EH (cell line): ENCODE measurements at regions not wholly inside any gene's neighbourhood (a gene's known extent, or its start where the extent isn't known, plus 50 kb on each side); places are given as distances from the start of the nearest gene placed in this dataset.

Source experiments
- DNase-seq: peaks from one replicate; pipeline ENCODE4 v3.0.0-alpha.2; 2015; ENCODE audit warnings: low read depth

GRCh38 chr7:80347173-80347572 is 164.7 kb downstream of the GNAT3 start:
- peak; percentile 39 for DNase-seq

GRCh38 chr7:80346704-80347103 is 165.2 kb downstream of the GNAT3 start:
- no peak for DNase-seq

DNA sequence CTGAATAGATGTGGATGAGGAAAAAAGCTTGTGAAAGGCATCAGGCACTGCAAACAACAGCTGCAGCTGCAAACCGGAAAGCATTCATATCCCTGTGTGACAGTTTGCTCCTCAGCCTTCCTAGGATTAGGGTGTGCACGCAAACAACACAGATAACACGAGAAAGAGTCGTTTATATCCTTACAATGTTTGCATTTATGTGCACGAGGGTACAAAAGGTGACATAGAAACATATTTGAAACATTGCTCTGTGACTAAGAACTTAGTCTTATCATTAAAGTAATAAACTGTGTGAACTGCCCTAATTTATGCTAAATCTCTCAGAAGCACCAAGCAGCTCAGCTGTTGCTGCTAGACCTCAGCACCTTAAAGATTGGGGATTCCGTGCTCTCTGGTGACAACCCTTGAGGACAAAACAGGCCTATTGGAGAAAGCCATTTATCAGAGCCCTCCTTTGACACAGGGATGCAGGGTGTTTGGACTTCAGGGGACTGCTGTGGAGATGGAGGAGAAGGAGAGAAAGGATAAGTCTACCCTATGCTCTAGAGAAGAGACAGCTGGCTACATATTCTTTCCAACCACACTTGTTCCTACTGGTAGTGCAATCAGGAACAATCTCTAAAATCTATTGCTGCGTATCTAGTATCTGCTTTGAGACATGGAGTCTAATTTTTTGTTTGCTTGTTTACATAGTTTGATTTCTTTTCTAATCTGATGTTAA is 176.2 kb downstream of the GNAT3 start:
- DNase-seq: no peak

GRCh38 chr7:80334908-80335307 is 177.0 kb downstream of the GNAT3 start:
- no peak for DNase-seq

- DNase-seq: no peak
Observed at GRCh38 chr7:80334196-80334595, 177.7 kb downstream of the GNAT3 start.

GRCh38 chr7:80333040-80333439 is 178.8 kb downstream of the GNAT3 start:
- no peak for DNase-seq

- peak; percentile 86 for DNase-seq
Observed at GRCh38 chr7:80330434-80330833, 181.4 kb downstream of the GNAT3 start.

DNA sequence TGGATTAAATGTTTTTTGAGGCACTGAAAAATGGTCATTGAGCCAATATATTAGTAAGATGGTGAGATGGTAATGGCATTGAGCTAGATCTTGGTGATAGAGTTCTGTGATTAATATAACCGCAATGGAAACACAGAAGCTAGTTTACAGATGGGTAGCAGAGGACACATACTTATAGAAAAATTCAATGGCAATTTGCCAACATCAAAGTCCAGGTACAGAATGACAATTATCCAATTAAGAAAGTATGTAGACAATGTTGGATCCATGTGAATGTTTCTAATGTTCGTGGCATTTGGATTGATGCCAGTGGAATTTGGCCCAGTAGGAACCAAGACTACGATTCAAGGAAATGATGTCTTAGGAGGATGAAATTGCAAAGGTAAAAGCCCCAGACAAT is 187.8 kb downstream of the GNAT3 start:
- DNase-seq: peak; percentile 88

GRCh38 chr7:80319461-80319860 is 184.8 kb downstream of the GNAI1 start:
- no peak for DNase-seq

DNA sequence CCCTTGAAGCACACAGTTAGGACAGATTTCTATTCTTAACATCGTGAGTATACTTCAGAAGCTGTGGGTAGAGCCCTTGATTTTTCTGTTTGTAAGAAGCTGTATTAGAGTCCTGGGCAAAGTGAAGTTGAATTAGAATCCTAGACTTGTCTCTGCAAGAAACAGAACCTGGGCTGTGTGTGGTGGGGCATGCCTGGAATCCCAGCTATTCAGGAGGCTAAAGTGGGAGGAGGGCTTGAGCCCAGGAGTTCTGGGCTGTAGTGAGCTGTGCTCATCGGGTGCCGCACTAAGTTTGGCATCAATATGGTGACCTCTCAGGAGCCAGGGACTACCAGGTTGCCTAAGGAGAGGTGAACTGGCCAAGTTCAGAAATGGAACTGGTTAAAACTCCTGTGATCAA is 183.4 kb downstream of the GNAI1 start:
- no peak for DNase-seq

DNA sequence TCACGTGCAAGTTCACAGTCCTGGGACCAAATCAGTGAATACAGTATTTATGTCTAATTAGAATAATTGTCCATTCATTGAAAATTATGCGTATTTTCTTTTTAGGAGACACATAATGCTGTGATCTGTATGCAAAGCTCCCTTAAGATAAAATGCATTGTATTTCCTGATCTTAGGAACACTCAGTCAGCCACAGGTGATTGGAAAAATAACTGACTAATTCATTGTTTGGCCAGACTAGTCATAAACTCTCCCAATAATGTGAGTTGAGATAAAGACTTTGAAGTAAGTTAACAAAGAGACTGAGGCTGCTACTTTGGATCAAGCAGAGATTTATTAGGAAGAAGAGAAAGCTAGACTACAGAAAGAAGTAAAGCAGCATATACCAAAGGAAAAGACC is 182.2 kb downstream of the GNAI1 start:
- DNase-seq: no peak

GRCh38 chr7:80313716-80314115 is 179.1 kb downstream of the GNAI1 start:
- DNase-seq: no peak

DNA sequence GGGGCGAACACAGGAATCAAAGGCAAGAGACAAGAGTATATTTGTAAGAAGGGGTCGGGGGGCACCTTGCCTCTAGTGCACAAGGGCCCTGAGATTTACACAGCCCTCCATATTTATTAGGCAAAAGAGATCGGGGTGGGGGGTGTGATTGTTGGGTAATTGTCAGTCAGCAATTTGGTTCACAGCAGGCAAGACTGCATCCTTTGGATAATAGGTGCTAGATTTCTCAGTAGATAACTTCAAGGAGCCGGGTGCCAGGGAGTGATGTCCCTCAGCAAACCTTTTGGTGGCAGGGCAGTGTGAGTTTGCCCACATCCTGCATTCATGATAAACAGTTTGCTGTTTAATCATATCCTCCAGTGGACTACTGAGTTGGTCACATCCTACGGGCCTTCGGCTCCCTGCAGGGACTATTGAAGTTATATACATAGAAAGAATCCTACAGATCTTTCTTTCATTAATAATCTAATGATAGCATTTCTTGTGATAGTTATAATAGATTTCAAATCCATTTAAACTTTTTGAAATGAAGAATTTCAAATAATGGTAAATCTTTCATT is 178.5 kb downstream of the GNAI1 start:
- DNase-seq: no peak

DNA sequence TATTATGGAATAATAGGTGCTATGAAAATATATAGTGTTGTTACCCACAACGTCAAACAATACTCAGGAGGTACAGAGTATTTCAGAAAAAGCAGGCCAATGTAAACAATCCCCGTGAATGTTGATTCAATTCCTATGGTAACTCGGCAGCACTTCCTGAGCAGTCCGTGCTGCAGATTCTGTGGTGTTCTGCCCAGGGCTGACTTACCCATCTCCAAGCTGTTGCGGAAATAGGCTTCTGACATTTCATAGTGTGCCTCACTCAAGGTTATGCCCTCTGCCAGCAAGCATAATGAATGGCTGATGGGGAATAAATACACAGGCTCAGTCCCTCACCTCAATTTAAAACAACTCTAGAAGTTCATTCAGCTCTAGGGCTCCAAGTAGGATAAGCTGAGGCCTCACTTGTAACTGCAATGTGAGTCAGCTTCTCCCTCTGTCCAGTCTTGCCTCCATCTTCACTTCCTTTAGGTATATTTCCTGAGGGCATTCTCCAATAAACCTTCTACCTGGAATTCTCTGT is 177.6 kb downstream of the GNAI1 start:
- peak; percentile 85 for DNase-seq

DNA sequence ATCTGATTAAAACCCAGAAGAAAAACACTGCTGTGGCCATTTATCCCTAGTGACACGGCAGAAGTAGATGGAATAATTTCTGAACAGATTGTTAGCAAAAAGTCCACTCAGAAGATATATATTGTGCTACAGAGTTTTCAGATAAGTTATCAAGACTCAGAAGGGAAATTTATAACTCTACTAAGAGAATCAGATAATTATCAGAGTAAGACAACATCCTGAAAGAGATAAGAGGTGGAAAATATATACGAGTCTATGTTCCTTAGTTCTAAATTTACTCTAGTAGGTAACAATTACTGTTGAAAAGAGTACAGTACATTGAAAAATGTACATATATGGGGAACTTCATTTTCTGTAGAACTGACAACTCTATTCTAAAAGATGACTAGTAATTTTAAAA is 176.7 kb downstream of the GNAI1 start:
- DNase-seq: no peak

- DNase-seq: no peak
Observed at GRCh38 chr7:80309971-80310549, 175.4 kb downstream of the GNAI1 start.

DNA sequence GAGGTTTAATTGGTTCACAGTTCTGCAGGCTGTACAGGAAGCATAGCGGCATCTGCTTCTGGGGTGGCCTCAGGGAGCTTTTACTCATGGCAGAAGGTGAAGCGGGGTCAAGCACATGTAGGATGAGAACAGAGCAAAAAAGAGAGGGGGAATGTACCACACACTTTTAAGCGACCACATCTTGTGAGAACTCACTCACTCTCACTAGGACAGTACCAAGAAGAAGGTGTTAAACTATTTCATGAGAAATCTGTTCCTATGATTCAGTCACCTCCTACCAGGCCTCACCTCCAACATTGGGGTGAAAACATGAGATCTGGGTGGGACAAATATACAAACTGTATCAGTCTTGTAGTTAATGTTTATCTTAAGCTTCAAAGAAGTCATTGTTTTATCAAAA is 174.7 kb downstream of the GNAI1 start:
- DNase-seq: no peak

DNA sequence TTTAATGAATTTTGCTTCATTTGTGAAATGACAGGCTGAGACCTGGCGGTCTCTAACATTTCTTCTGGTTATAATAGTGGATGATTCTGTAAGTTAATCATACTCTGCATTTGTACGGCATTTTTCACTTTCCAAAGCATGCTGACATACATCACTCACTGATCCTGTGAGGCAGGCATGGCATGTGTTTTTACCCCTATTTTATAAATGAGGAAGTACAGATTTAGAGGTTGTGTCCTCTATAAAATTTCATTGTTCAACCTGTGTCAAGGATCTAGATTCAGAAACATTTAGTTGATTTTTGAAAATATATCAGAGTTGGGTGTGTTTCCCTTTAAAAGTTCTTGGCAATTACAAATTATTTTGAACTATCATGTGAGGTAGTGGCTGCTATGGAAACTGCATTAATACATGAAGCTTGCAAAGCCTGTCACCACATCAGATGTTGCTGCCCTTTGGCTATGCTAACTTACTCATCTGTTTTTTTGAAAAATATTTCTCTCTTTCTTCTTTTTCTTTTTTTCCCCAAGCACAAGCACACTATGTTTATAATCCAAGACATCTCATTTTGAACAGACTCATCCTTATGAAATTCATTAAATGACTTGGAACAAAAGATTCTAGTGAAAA is 172.7 kb downstream of the GNAI1 start:
- DNase-seq: peak; percentile 79

GRCh38 chr7:80303315-80303714 is 168.7 kb downstream of the GNAI1 start:
- DNase-seq: no peak

DNA sequence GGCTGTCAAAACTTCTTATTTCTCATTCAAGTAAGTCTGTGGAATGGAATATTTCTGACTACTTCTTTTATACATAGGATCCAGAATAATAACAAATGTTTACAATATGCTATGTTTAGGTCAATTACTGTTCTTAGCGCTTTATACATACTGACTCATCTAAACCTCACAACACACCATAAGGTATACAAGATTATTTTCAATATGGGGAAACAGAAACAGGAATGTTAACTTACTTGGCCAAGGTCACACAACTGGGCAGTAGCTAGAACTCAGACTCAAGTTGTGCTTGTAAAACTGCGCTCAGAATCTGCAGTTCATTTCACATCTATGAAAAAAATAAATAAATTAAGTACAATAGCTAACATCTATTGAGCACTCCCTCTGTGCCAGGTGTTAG is 168.0 kb downstream of the GNAI1 start:
- DNase-seq: no peak

DNA sequence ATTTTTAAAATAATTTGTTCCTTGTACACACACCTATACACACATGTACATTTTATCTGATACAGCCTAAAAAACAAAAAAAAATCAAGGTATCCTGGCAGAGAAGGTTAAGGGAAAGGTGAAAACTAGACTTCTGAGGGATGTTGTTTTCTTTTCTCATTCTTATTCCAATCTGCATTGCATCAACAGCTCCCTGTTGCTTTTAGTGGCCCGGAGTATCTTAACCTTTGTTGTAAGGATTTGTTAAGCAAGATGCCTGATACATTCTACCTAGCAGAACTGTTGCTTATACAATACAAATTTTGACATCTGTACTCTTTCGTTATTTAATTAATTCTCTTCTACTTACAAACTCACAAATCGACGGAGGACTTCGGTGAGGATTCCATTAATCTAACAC is 167.4 kb downstream of the GNAI1 start:
- DNase-seq: no peak

DNA sequence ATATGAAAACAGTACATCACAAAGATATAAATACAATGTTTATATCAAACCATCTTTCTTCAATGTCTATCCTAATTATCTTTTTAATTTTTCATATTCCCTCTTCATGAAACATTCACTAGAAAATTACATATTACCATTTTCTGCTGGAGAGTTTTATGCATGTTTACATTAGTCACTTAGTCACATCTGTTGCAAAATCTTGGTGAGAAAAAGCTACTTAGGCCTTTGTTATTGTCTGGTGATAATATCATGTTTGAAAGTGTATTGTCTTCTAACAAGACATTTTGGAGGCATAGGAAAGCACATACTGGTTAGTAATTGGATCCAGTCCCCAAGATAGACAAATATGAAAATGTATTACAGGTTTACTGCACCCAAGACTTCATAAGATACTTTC is 163.6 kb downstream of the GNAI1 start:
- no peak for DNase-seq

- peak; percentile 68 for DNase-seq
Observed at GRCh38 chr7:80294346-80294745, 159.7 kb downstream of the GNAI1 start.
